GM13977 (cell line): ENCODE measurements at regions not wholly inside any gene's neighbourhood (a gene's known extent, or its start where the extent isn't known, plus 50 kb on each side); places are given as distances from the start of the nearest gene placed in this dataset.

Experiments
- DNase-seq: peaks from one replicate; pipeline ENCODE4 v3.0.0; 2012; ENCODE audit warnings: low spot score
- in situ Hi-C: fragments of 300-500 bp; cut with MboI; formaldehyde crosslinking; loops from one replicate; pipeline ENCODE4 v1.12.0; 2022; ENCODE audit warnings: low sequenced_read_pairs, low pct_unique_long_range_greater_than_20kb, mixed read lengths, inconsistent platforms; ENCODE audit not compliant: unreplicated experiment
- TF ChIP-seq, protein P1 (sequence below): IDR thresholded peaks from 2 replicates; pipeline ENCODE4 v1.5.1; 2012; ENCODE audit warnings: mild to moderate bottlenecking, control low read depth; ENCODE audit not compliant: insufficient read depth; ENCODE audit errors: extremely low read depth, missing control alignments

DNA sequence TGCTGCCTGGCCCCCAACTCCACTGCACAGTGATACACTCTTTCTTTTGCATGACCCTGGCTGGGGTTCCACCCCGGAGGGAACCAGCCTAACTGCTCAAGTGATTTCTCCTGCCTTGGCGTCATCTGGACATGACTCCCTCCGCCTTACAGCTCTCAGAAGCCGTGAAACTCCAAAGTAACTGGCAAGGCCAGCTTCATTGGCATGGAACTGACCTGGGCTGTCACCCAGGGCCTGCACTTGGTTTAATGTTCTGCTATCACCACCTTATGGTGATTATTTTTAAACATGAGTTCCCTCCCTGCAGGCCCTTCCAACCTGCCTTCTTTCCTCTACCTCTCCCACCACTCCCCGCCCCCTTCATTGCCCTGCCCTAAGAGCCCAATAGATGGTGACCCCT lies 139.7 kb upstream of the CDH5 start:
- in situ Hi-C loops = no loop called here
- TF ChIP-seq, protein P1, sequence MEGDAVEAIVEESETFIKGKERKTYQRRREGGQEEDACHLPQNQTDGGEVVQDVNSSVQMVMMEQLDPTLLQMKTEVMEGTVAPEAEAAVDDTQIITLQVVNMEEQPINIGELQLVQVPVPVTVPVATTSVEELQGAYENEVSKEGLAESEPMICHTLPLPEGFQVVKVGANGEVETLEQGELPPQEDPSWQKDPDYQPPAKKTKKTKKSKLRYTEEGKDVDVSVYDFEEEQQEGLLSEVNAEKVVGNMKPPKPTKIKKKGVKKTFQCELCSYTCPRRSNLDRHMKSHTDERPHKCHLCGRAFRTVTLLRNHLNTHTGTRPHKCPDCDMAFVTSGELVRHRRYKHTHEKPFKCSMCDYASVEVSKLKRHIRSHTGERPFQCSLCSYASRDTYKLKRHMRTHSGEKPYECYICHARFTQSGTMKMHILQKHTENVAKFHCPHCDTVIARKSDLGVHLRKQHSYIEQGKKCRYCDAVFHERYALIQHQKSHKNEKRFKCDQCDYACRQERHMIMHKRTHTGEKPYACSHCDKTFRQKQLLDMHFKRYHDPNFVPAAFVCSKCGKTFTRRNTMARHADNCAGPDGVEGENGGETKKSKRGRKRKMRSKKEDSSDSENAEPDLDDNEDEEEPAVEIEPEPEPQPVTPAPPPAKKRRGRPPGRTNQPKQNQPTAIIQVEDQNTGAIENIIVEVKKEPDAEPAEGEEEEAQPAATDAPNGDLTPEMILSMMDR = no peak
- no peak for DNase-seq

DNA sequence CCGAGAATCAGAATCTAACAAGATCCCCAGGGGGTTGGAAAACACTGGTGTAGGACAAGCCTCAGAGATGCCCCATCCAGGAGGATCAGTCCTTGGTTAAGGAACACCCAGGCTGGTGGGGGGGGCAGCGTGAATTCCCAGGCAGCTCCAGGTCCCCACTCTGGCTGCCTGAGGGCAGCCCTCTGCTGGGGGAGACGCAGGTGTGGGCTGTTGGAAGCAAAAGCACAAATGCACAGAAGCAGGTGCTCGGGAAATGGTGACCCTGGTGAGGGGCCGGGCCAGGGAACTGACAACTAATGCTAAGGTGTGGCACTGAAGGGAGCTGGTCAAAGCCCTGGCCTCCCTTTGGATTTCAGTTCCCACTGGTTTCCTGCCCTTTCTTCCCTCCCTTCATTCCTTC lies 140.8 kb upstream of the CDH5 start:
- in situ Hi-C loops = no loop called here
- TF ChIP-seq, protein P1 = no peak
- DNase-seq = no peak

DNA sequence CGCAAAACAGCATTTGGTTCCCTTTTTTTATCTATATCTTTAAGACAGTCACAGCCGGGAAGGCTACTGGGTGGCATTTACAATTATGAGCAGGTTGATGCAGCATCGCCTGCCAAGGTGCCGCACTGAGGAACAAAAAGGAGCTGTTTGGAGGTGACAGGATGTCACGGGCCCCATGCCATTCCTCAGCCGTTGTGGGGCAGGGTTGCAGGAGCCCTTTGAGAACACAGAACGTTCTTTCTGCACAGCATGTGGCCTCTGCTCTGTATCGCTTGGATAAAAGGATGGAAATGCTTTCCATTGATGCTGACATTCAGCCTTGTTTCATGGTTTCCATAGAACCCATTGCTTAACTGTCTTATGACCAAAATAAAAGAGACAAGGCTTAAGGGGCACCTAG lies 141.9 kb upstream of the CDH5 start:
- no peak for DNase-seq
- in situ Hi-C loops = no loop called here
- TF ChIP-seq, protein P1 = no peak

DNA sequence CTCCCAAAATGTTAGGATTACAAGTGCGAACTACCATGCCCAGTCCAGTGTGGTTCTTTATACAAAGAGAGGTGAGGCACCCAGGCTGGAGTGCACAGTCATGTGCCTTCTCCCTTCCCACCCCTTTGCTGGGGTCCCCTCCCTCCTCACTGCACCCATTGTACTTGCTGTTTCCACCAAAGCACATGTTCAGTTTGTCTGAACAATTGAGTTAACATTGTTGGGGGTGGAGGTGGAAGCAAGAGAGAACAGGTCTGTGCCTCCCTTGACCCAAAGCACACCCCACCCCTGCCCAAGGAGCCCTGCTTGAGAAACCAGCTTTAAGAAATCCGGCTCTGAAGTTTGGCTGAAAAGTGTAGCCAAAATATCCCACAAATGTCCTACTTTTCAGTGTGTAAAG lies 142.3 kb upstream of the CDH5 start:
- DNase-seq = no peak
- TF ChIP-seq, protein P1 = no peak
- in situ Hi-C loops = no loop called here

DNA sequence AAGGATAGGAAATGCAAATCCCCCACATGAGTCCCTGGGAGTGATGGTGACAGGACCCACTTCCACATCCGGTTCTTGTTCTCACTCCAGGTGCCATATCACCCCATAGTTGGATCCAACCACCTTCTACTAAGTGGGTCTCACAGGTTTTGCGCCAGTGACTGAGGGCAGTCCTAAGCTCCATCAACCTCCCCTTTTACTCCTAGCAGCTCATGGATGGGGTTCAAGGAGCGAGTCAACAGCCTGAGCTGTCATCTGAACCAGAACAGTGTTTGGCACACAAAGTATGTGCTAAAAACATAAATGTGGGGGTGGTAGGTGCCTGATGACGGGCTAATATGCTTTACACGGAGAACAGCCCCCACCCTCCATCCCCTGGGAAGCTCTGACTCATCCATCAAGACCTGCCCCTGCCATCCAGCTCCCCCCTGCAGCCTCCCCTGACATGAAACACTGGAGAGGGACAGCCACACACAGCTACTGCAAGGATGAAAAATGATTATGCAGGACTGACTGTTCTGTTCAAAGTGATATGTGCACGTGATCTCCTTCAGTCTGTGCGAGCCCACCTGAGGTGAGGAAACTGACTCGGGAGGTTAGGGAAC lies 143.2 kb upstream of the CDH5 start:
- no peak for DNase-seq
- TF ChIP-seq, protein P1 = no peak
- in situ Hi-C loops = no loop called here

DNA sequence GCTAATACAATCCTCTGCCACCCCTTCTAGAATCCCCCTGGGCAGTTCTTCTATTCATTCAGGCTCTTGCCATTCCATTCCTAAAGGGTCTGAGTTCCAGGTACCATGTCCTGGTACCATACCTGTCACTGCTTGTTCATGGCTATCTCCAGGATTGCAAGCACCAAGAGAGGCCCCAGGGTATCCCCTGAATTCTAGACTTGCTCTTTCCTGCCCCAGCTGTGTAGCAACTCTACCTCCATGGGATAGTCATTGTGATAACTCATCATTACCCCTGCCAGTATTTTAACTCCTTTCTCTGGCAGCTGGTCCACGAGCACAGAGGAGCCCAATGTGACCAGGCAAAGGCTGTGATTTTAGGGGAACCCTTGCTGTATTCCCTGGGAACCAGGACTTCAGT lies 143.7 kb upstream of the CDH5 start:
- no peak for DNase-seq
- TF ChIP-seq, protein P1 = no peak
- in situ Hi-C loops = no loop called here

DNA sequence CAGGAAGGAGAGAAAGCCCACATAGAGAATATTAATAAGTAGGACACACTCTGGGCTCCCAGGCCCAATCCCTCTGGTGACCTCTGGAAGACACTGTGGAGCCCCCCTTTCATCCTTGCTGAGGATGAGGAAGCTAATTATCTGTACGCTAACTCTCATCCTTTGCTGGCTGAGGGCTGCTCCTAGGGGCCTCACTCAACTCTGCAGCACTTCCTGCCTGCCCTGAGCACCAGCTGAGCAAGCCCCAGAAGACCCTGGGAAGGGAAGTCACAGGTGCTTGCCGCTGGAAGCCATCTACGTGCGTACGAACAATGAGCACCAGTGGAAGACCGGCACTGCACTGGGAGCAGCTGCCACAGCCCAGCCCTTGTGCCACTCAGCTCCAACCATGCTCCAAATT lies 145.8 kb upstream of the CDH5 start:
- in situ Hi-C loops = no loop called here
- TF ChIP-seq, protein P1 = no peak
- no peak for DNase-seq
